Esophagus muscularis mucosa (tissue), 4 donors: ENCODE measurements at regions not wholly inside any gene's neighbourhood (a gene's known extent, or its start where the extent isn't known, plus 50 kb on each side); places are given as distances from the start of the nearest gene placed in this dataset.

Source experiments
- EP300 ChIP-seq: sonication (generic); formaldehyde crosslinking; IDR thresholded peaks from one replicate; pipeline ENCODE4 v1.6.1; 2017; ENCODE audit warnings: antibody characterized with exemption
- POLR2AphosphoS5 ChIP-seq, 2 donors: sonication (generic); formaldehyde crosslinking; IDR thresholded peaks; one replicate each; pipeline ENCODE4 v1.6.1; 2017; ENCODE audit warnings: antibody characterized with exemption in 2 of 2
- TF ChIP-seq, protein P1 (sequence below), 3 experiments: fragments of 200-600 bp in 2 of 3; fragments of 450-650 bp in 1 of 3; sonication (generic) in 2 of 3; IDR thresholded peaks; one replicate each; pipeline ENCODE4 v1.5.1; 2017 to 2019; ENCODE audit warnings: antibody characterized with exemption in 3 of 3, mild to moderate bottlenecking in 2 of 3, moderate library complexity in 1 of 3

DNA sequence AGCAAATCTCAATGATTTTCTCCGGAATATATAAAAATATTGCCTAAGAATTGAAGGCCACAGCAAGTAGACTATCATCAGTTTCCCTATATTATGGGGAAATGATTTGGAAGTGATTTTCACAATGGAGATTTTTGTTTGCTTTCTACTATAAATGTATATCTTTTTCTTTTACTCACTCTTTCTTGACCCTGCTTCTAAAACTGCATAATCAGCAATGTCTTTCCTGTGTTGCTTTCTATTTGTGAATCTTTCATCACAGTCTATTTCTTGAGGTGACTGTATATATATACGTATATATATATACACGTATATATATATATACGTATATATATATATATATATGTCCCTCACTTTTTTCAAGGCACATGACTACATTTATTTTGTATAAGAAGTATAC lies 622.6 kb downstream of the DTWD2 start:
- TF ChIP-seq, protein P1, sequence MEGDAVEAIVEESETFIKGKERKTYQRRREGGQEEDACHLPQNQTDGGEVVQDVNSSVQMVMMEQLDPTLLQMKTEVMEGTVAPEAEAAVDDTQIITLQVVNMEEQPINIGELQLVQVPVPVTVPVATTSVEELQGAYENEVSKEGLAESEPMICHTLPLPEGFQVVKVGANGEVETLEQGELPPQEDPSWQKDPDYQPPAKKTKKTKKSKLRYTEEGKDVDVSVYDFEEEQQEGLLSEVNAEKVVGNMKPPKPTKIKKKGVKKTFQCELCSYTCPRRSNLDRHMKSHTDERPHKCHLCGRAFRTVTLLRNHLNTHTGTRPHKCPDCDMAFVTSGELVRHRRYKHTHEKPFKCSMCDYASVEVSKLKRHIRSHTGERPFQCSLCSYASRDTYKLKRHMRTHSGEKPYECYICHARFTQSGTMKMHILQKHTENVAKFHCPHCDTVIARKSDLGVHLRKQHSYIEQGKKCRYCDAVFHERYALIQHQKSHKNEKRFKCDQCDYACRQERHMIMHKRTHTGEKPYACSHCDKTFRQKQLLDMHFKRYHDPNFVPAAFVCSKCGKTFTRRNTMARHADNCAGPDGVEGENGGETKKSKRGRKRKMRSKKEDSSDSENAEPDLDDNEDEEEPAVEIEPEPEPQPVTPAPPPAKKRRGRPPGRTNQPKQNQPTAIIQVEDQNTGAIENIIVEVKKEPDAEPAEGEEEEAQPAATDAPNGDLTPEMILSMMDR (IDR thresholded peaks at IDR 0.05): no peak
- TF ChIP-seq POLR2AphosphoS5 (IDR thresholded peaks at IDR 0.05): no peak
- no peak for TF ChIP-seq EP300
